Jurkat, Clone E6-1 (cell line): ENCODE measurements at regions not wholly inside any gene's neighbourhood (a gene's known extent, or its start where the extent isn't known, plus 50 kb on each side); places are given as distances from the start of the nearest gene placed in this dataset.

ENCODE experiments used
- DNase-seq: peaks from one replicate; pipeline ENCODE4 v3.0.0-alpha.2; 2011; ENCODE audit warnings: low read depth, low spot score
- H3K4me3 ChIP-seq: 2 replicates; pipeline ENCODE4 v1.5.1; 2011; ENCODE audit warnings: mild to moderate bottlenecking, low read length, control low read depth, moderate library complexity

DNA sequence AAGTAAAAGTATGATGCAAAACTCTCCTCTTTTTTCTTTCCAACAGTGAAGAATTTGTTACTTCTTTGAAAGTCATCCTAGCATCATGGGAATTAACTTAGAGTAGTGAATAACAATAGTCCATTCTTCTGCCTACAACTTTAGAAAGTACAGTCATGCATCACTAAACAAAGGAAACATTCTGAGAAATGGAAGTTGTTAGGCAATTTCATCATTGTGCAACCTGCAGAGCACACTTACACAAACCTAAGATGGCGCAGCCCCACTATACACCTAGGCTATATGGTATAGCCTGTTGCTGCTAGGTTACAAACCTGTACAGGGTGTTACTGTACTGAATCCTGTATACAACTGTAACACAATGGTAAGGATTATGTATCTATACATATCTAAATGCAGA is 1209.3 kb upstream of the C9orf72 start:
- no peak for DNase-seq
- no peak overlapping the region for H3K4me3 ChIP-seq

DNA sequence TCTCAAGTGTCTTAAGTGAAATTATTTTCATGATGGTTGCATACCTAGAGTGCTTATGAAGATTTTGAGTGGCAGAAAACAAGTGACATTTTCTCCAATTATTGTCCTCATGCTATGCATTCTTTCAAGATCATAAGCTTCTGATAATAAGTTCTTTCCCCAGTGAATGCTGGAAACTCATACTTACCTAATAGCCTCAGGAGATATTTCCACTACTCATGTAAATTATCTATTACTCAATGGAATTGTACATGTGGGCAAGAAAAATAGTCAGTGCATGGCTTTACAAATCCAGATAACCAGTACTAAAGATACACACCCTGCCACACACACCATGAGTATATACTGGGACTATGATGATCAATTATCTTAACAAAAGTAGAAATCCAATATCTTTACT is 1219.4 kb upstream of the C9orf72 start:
- no peak overlapping the region for H3K4me3 ChIP-seq
- no peak for DNase-seq

DNA sequence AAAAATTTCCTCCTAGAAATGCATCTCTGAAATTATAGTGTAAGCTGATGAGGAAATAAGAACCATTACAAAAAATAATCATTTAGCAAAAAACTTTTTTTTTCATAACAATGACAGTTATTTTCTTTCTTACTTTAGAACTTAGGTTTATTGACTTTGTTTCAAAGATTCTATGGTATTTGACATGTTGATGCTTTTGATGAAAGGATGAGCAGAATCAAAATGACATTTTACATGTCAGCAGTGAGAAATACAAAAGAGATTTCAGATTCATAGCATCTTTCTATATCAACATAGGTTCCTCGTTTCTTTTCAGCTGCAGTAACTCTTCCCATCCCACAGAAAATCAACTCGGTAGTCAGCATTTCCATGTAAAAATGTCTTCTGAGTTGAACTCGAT is 1226.6 kb upstream of the C9orf72 start:
- H3K4me3 ChIP-seq: no peak overlapping the region
- DNase-seq: no peak

DNA sequence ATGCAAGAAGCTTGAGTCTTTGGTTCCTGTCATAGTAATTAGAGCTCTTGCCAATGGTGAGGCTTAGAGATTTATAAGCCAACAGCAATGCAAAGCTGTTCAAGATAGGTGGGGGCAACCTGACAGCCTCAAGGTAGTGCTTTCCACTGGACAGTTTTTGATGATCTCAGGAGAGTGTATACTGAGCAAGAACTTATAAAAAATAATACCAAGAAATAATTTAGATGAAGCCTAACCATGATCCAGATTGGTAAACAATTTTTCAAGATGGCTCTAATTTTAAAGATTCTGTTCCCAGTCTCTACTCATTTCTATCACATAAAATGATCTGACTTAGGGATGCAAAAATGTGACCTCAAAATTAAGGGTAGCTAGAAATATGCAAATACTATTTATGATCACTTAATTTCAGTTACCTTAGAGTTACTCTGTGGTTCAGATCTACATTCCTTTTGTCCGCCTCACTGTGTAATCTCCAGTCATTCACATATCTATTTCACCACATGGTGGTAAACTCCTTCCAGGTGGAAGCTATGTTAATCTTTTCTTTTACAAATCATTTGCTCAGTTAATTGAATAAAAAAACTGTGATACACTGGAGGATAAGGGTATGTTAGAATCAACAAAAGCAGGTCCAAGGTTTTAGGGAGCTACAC is 1228.0 kb upstream of the C9orf72 start:
- no peak overlapping the region for H3K4me3 ChIP-seq
- DNase-seq: no peak

DNA sequence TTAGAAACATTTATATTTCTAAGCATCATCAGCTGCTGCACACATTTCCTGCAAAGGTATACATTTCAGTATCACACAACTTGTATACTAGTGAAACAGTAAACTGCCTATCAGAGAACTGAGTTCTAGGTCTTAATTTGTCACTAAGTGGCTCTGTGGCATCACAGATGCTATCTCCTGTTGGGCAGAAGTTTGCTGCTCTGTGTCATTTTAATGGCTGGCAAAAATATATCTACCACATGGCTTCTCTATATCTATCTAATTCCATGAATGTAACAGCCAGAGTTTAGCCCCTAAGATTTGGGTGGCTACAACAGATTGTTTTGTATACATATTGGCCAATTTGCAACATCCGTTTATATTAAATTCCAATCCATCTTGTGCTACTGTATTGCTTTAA is 1231.9 kb upstream of the C9orf72 start:
- DNase-seq: no peak
- H3K4me3 ChIP-seq: no peak overlapping the region

DNA sequence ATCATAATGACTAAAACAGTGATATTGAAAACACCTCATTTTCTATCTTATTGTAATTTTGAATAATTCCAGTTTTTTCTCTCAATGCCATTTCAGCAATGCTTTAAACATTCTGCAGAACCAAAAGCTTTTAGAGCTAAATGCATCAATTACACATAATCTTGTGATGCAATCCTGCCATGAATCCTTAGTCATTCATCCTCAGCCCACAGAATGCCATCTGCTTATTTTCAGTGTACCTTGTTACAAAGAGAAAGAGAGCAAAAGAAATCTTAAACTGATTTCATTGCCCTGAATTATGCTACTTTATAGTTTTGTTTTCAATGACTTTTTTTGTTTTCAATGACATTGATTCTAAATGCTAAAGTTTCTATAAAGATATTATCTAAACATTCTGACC is 1234.8 kb upstream of the C9orf72 start:
- no peak for DNase-seq
- H3K4me3 ChIP-seq: no peak overlapping the region

DNA sequence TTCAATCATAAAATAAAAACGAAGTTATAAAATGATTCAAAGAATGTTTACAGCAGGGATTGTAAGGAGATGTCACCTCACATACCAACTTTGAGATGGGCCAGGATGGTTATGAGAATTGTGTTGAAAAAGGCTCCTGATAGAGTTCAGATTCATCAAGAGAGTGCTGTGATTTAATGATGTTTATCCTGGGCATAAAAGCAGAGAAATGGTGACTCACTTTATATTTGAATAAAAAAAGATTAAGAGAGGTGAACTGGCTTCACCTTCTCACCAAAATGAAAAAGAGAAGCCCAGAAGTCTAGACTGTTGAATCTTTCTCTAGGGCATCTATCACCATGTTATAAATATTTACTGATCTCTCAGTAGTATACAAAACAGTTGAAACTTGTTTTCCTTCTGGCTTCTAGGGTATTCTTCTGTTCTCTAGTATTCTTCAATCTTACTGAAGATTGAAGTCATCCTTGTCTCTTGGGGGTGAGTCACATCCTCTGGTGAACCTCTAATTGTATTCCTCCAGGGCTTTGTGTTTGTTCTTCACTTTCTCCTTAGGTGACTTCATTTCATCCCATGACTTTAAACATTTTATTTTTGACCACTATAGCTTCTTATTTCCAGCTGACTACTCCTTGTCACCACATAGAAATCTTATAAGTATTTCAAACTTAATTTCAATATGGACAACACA is 1237.3 kb upstream of the C9orf72 start:
- H3K4me3 ChIP-seq: no peak overlapping the region

DNA sequence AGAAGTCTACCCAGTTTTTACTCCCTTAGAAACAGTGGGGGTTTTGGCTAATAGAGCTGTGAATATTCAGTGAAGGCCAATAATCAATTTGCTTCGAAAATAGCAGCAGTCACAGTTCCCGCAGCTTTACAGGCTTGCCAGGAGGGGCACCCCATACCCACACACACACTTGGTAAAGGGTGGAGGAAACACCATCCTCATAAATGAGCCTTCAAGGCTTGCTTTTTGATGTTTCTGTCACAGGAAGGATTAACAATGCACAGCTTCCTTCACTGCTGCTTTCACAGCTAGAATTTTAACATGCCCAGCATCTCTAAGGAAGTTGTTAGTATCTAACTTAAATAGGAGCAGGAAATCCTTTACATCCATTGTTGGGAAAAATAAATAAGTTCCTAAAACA is 1247.5 kb upstream of the C9orf72 start:
- no peak overlapping the region for H3K4me3 ChIP-seq
- peak; percentile 7 for DNase-seq

More for the DNA sequence above, 1237.3 kb upstream of the C9orf72 start:
- no peak for DNase-seq

DNA sequence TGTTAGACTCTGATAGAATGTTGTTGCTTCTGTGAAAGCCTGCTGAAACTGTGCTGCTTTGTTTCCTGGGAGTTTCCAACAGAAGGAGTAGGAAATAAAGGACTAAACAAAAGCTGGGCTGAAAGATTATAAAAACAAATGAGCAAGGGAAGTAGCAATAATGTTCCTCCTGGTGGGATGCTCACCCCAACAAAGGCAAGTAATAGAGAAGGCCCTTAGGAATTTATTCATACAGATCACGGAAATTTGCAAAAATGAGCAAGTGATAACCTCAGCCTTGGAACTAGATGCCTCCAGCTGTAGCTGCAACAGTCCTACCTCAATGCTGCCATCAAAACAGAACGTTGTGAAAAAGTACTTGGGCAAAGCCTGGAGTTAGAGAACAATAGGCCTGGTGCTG is 1248.0 kb upstream of the C9orf72 start:
- DNase-seq: no peak
- H3K4me3 ChIP-seq: no peak overlapping the region

DNA sequence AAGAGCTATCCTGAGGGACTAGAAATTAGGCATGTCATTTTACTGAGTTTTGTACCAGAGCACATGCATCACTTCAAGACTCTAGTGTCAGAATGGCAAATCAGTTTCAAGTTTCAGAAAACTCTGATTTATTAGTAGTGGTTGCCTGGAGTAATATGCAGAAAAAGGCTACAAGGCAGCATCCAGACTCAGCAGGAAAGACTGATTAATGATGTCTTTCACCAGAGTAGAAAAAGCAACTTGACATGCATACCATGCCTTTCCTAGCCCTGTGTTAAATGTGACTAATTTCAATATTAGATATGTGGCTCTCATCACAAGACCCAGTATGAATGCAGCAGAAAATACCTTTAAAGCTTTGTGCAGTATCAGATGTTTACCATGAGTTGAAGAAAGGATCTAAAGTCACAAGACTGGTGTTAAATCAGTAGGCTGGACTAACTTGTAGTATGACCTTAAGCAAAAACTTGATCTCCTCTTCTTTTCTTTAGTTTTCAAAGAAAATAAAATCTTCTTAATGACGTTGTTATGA is 1251.2 kb upstream of the C9orf72 start:
- no peak for DNase-seq
- no peak overlapping the region for H3K4me3 ChIP-seq

DNA sequence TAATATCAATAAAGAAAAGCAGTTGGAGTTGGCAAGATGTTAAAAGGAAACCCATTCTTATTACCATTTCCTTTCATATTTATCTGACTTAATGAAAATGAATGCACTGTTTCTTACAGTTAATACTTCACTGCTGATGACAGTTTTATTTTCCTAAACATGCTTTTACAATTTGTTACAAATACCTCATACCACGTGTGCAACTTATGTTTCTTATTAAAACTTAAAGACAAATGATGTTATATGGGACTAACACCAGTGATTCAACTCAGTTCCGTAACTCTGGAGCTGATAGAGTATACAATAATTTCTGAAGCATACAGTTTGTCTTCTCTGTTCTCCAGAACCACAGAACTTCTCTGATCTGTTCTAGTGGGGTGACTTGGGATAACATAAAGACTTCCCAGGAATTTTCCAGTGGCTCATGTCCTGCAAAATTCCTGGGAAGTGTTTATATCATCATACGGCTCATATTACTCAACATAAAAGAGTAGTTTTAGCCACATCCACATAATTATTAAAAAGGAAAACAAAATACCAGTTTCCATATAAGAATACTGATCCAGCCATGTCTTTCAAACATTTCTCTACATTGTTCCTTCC is 1259.0 kb upstream of the C9orf72 start:
- no peak overlapping the region for H3K4me3 ChIP-seq
- DNase-seq: no peak

DNA sequence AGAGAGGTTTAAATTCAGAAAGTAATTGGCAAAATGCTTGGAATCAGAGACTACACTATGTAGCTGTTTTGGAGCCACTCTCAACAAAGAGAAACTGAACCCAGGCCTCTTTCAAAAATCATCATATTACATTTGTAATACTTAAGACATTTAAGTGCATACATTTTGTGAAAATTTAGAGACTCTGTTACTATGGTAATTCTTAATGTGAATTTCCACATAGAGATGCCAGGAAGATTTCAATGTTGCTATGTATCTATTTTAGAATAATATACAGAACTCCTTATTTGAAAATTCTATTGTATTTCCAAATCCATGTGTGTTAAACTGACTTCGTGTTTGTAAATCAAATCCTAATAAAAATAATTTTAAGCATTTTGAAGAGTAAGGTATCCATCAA is 1260.9 kb upstream of the C9orf72 start:
- no peak for DNase-seq
- no peak overlapping the region for H3K4me3 ChIP-seq

DNA sequence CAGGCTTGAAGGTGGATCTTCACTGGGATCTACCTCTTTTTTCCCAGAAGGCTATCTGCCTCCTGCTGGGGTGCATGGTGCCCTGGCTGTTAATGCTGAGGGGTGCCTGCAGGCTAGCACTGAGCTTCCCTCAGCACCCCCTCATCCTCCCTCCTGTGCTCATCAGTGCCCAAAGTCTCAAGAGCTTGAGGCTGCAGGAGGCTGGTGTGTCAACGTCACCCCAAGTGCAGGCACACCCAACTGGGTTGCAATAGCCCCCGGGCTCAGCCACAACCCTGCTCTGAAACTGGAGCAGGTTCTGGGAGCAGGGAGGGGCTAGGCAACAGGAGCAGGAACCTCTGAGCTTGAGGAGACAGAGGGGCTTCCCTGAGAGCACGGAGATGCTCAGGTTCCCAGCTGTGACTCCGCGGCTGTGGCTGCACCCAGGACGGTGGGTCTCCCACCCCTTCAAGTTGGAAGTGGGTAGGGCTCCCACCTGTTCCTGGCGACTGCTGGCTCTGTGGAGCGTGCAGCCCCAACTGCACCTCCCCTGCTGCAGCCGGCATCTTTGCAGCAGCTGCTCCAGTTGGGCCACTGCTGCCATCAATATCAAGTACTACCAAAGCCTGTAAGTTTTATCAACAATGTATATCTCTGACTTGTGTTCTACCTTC is 1266.6 kb upstream of the C9orf72 start:
- no peak for DNase-seq
- H3K4me3 ChIP-seq: no peak overlapping the region

DNA sequence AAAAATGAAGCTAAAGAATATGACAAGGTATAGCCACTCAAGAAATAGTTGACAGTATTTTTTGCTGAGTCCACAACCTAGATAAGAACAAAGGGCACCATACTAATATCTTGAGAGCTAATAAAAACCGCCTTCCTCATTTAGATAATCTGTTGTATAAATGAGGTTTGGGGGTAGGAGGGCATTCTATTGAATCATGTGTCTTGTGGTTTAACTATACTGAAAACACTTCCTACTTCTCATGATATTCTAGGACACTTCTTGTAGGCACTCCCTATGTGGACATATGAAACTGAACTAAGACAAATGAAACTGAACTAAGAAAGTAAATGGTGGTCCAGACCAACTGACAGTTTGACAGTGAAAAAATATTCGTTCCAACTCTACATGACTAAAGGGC is 1268.5 kb upstream of the C9orf72 start:
- DNase-seq: no peak
- no peak overlapping the region for H3K4me3 ChIP-seq

DNA sequence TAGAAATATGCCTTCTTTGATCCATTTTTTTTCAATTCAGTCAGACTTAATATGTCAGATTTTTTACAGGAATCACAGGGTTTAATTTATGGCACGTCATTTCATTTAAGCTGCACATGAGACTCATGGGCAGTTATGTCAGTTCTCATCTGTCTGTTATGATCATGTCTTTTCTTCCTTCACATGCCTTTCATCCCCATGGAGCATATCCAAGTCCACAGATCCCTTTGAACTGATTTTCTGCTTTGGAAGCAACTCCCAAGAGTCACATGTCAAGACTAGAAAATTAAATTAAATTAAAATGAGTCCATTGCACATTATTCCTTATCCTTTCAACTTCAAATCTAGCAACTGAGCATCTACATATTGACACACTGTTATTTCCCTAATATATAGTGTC is 1274.0 kb upstream of the C9orf72 start:
- no peak for DNase-seq
- no peak overlapping the region for H3K4me3 ChIP-seq

DNA sequence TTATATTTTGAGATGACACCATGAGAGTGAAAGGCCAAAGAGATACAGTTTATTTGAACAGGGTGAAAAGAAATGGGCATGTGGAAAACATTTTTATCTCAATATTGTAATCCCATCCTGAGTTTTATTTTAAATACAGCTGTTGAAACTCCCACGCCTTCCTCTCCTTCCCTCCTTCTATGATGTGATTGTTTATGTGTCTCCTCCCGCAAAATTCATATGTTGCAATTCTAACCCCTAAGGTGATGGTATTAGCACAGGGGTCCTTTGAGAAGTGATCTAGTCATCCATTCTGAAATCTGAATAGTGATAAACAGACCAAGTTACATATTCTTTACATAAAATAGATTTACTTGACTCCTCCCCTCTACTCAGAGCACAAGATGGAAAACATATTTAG is 1275.4 kb upstream of the C9orf72 start:
- no peak for DNase-seq

DNA sequence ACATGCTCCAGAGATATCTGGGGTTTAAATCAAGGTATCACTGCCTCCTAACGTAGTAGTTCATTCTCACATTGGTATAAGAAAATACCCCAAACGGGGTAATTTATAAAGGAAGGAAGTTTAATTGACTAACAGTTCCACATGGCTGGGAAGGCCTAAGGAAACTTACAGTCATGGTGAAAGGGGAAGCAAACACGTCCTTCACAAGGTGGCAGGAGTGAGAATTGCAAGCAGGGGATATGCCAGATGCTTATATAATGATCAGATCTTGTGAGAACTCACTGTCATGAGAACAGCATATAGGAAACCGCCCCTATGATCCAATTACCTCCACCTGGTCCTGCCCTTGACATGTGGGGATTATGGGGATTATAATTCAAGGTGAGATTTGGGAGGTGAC is 1280.2 kb upstream of the C9orf72 start:
- DNase-seq: no peak

More for the DNA sequence above, 1275.4 kb upstream of the C9orf72 start:
- H3K4me3 ChIP-seq: no peak overlapping the region

DNA sequence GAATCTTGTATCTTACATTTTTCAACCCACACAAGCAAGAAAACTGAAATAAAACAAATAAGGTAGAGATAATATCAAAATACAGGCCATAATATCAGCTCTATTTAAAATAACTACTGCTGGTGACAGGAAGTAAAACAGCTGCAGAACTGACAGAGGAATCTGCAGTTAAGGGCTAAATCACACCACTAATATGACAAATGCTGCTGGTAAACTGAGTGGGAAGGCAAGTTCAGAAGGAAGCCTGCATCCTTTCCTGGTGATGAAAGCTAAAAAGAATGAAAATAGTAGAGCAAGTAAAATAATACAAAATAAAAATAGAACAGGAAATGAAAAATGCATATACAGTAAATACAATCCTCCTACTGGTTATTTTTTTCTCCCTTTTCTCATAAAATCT is 1293.7 kb upstream of the C9orf72 start:
- H3K4me3 ChIP-seq: no peak overlapping the region
- no peak for DNase-seq

More for the DNA sequence above, 1280.2 kb upstream of the C9orf72 start:
- H3K4me3 ChIP-seq: no peak overlapping the region

DNA sequence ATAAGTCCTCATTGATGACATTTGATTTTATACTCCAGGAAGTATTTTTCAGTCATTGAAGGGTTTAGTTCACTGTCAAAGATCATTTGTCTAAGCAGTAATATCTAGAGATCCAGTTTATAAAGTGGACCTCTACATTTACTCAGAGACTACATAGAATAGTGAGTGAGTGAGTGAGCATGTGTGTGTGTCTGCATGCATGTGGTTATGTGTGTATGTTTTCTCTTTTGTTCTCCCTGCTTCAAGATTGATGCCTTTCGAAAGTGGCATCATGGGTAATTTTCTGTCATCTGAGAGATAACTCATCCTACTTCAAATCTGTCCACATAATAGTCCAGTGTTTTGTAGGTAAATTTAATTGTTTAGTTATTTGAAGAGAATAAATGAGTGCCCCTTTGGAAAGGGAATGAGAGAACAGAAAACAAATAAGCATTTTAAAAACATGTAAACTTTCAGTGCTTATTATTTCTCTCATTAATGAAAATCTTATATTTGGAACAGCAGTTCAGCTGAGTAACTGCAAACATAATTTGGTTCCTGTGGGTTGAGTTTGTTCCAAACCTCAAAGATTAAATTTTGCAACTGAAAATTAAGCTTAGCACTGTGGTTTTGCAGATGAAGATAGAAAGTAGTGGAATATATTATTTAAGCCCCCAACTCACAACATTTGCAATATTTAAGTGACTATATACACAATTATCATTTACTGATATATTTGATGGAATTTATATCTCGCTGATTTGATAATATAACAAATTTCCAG is 1295.1 kb upstream of the C9orf72 start:
- no peak overlapping the region for H3K4me3 ChIP-seq
- no peak for DNase-seq
